IMR-90 (cell line): ENCODE measurements at regions not wholly inside any gene's neighbourhood (a gene's known extent, or its start where the extent isn't known, plus 50 kb on each side); places are given as distances from the start of the nearest gene placed in this dataset.

Experiments
- ATAC-seq: fragments of 200-7000 bp; cut with Tn5 transposase; 2 replicates; pipeline ENCODE4 v1.9.1; 2020; ENCODE audit warnings: low read depth, mild to moderate bottlenecking, moderate library complexity
- BruUV-seq: library from RNA; stranded (reverse); fragments of 400-500 nt; replicated peaks from 2 replicates; lab custom pipeline; 2021; lab: Mats Ljungman, UMichigan
- CTCF ChIA-PET: fragments of 300-600 bp; formaldehyde crosslinking; extraction: SDS; loops from one replicate; lab custom pipeline; 2021; ENCODE audit warnings: antibody characterized with exemption; lab: Yijun Ruan, JAX
- POLR2A ChIA-PET: fragments of 300-600 bp; sonication (Branson Sonifier 250); formaldehyde crosslinking; loops from one replicate; lab custom pipeline; 2022; ENCODE audit warnings: antibody characterized with exemption; ENCODE audit not compliant: unreplicated experiment; lab: Charles Lee
- DNase-seq: peaks from one replicate; pipeline ENCODE4 v3.0.0; 2013
- H2AFZ ChIP-seq: replicated peaks from 2 replicates; pipeline ENCODE3; 2013; ENCODE audit warnings: low read length, mild to moderate bottlenecking; ENCODE audit not compliant: poor library complexity
- H2AK5ac ChIP-seq: 2 replicates; pipeline ENCODE4 v1.6.1; 2013; ENCODE audit warnings: low read depth, low read length, inconsistent platforms
- H2AK9ac ChIP-seq: replicated peaks from 2 replicates; pipeline ENCODE3; 2013; ENCODE audit warnings: mild to moderate bottlenecking, low read depth, low read length, moderate library complexity; ENCODE audit not compliant: poor library complexity
- H2BK120ac ChIP-seq: 2 replicates; pipeline ENCODE4 v1.6.1; 2013; ENCODE audit warnings: low read depth, low read length, inconsistent platforms
- H2BK15ac ChIP-seq: 3 replicates; pipeline ENCODE4 v1.6.1; 2013; ENCODE audit warnings: low read depth, low read length, inconsistent platforms
- H2BK20ac ChIP-seq: 2 replicates; pipeline ENCODE4 v1.6.1; 2013; ENCODE audit warnings: low read depth, mild to moderate bottlenecking, inconsistent platforms, low read length, moderate library complexity
- H2BK5ac ChIP-seq: 2 replicates; pipeline ENCODE4 v1.6.1; 2013; ENCODE audit warnings: mild to moderate bottlenecking, low read depth, low read length, inconsistent platforms; ENCODE audit not compliant: poor library complexity, severe bottlenecking
- H3K14ac ChIP-seq: replicated peaks from 2 replicates; pipeline ENCODE4 v1.6.1; 2013; ENCODE audit warnings: low read depth, low read length, inconsistent platforms
- H3K18ac ChIP-seq: 2 replicates; pipeline ENCODE4 v1.6.1; 2013; ENCODE audit warnings: low read depth, low read length, control low read depth
- H3K23ac ChIP-seq: 2 replicates; pipeline ENCODE4 v1.6.1; 2013; ENCODE audit warnings: low read depth, low read length, inconsistent platforms
- H3K27ac ChIP-seq: 2 replicates; pipeline ENCODE4 v1.5.1; 2013; ENCODE audit warnings: mild to moderate bottlenecking, control low read depth, low read length; ENCODE audit not compliant: insufficient read depth
- H3K27me3 ChIP-seq: 2 replicates; pipeline ENCODE4 v1.6.1; 2013; ENCODE audit warnings: low read length; ENCODE audit not compliant: control insufficient read depth, insufficient read depth
- H3K36me3 ChIP-seq: 2 replicates; pipeline ENCODE4 v1.6.1; 2013; ENCODE audit warnings: low read length, mixed read lengths; ENCODE audit not compliant: control insufficient read depth, insufficient read depth
- H3K4ac ChIP-seq: 2 replicates; pipeline ENCODE4 v1.6.1; 2013; ENCODE audit warnings: low read depth, low read length, inconsistent platforms
- H3K4me1 ChIP-seq: 2 replicates; pipeline ENCODE4 v1.6.1; 2013; ENCODE audit warnings: low read length, mixed read lengths; ENCODE audit not compliant: control insufficient read depth, insufficient read depth
- H3K4me2 ChIP-seq: 2 replicates; pipeline ENCODE4 v1.6.1; 2013; ENCODE audit warnings: low read depth, mild to moderate bottlenecking, control low read depth, low read length, moderate library complexity
- H3K4me3 ChIP-seq: 2 replicates; pipeline ENCODE4 v1.5.1; 2013; ENCODE audit warnings: low read depth, mild to moderate bottlenecking, control low read depth, low read length, moderate library complexity; ENCODE audit not compliant: insufficient read depth
- H3K56ac ChIP-seq: 2 replicates; pipeline ENCODE4 v1.6.1; 2013; ENCODE audit warnings: low read length, inconsistent platforms; ENCODE audit not compliant: insufficient read depth; ENCODE audit errors: extremely low read depth
- H3K79me1 ChIP-seq, 2 experiments: 2 replicates each; pipeline ENCODE4 v1.6.1; 2013; ENCODE audit warnings: low read length in 2 of 2, inconsistent platforms in 1 of 2, low read depth in 1 of 2
- H3K9ac ChIP-seq: 2 replicates; pipeline ENCODE4 v1.6.1; 2013; ENCODE audit warnings: low read depth, low read length, control low read depth
- H3K9me1 ChIP-seq: 2 replicates; pipeline ENCODE4 v1.6.1; 2013; ENCODE audit warnings: low read length, inconsistent platforms; ENCODE audit not compliant: insufficient read depth
- H3K9me3 ChIP-seq: 2 replicates; pipeline ENCODE4 v1.6.1; 2013; ENCODE audit warnings: low read length; ENCODE audit not compliant: control insufficient read depth, insufficient read depth
- H4K20me1 ChIP-seq: 2 replicates; pipeline ENCODE4 v1.6.1; 2013; ENCODE audit warnings: low read length, inconsistent platforms; ENCODE audit not compliant: insufficient read depth
- H4K5ac ChIP-seq: 2 replicates; pipeline ENCODE4 v1.6.1; 2013; ENCODE audit warnings: mild to moderate bottlenecking, low read depth, low read length, control low read depth
- H4K8ac ChIP-seq, 2 experiments: 2 replicates each; pipeline ENCODE4 v1.6.1; 2013; ENCODE audit warnings: low read depth in 2 of 2, low read length in 2 of 2, control low read depth in 1 of 2, inconsistent platforms in 1 of 2
- H4K91ac ChIP-seq: 2 replicates; pipeline ENCODE4 v1.6.1; 2013; ENCODE audit warnings: low read depth, low read length, inconsistent platforms; ENCODE audit not compliant: insufficient read depth
- BHLHE40 ChIP-seq: fragments of 150-350 bp; IDR thresholded peaks from 2 replicates; pipeline ENCODE4 v1.6.1; 2016; ENCODE audit warnings: mild to moderate bottlenecking, low read depth, low read length
- CEBPB ChIP-seq: IDR thresholded peaks from 2 replicates; pipeline ENCODE4 v1.6.1; 2012; ENCODE audit warnings: low read depth, low read length, improper control_type of control experiment
- CHD1 ChIP-seq: IDR thresholded peaks from 2 replicates; pipeline ENCODE4 v1.6.1; 2012; ENCODE audit warnings: low read depth, low read length, improper control_type of control experiment
- FOS ChIP-seq: fragments of 150-350 bp; IDR thresholded peaks from 2 replicates; pipeline ENCODE4 v1.6.1; 2016; ENCODE audit warnings: low read depth, low read length
- MAFK ChIP-seq: IDR thresholded peaks from 2 replicates; pipeline ENCODE4 v1.6.1; 2012; ENCODE audit warnings: low read depth, low read length, improper control_type of control experiment
- MAZ ChIP-seq: IDR thresholded peaks from 2 replicates; pipeline ENCODE4 v1.6.1; 2012; ENCODE audit warnings: low read depth, mild to moderate bottlenecking, low read length, improper control_type of control experiment, moderate library complexity, borderline replicate concordance
- MXI1 ChIP-seq: IDR thresholded peaks from 2 replicates; pipeline ENCODE4 v1.6.1; 2012; ENCODE audit warnings: low read depth, mild to moderate bottlenecking, low read length, moderate library complexity, borderline replicate concordance
- NFE2L2 ChIP-seq: fragments of 150-350 bp; IDR thresholded peaks from 2 replicates; pipeline ENCODE4 v1.6.1; 2016; ENCODE audit warnings: low read depth, mild to moderate bottlenecking, low read length
- POLR2A ChIP-seq: IDR thresholded peaks from 2 replicates; pipeline ENCODE4 v1.6.1; 2012; ENCODE audit warnings: mild to moderate bottlenecking, low read depth, low read length
- RAD21 ChIP-seq: IDR thresholded peaks from 2 replicates; pipeline ENCODE4 v1.6.1; 2012; ENCODE audit warnings: low read length, improper control_type of control experiment
- RCOR1 ChIP-seq: IDR thresholded peaks from 2 replicates; pipeline ENCODE4 v1.6.1; 2012; ENCODE audit warnings: mild to moderate bottlenecking, low read length, improper control_type of control experiment; ENCODE audit not compliant: insufficient replicate concordance
- RFX5 ChIP-seq: IDR thresholded peaks from 2 replicates; pipeline ENCODE4 v1.8.0; 2012; ENCODE audit warnings: low read depth, mild to moderate bottlenecking, low read length, moderate library complexity
- SMC3 ChIP-seq: fragments of 150-350 bp; IDR thresholded peaks from 2 replicates; pipeline ENCODE4 v1.6.1; 2016; ENCODE audit warnings: low read depth, mild to moderate bottlenecking, antibody characterized with exemption, low read length, moderate library complexity
- dilution Hi-C: fragments of 300-500 bp; cut with HindIII; formaldehyde crosslinking; loops from one replicate; pipeline ENCODE4 v1.14.3; 2018; ENCODE audit warnings: low sequenced_read_pairs; ENCODE audit not compliant: unreplicated experiment
- in situ Hi-C: fragments of 300-500 bp; cut with MboI; formaldehyde crosslinking; loops from 3 replicates; pipeline ENCODE4 v1.14.3; 2019; ENCODE audit warnings: low sequenced_read_pairs, inconsistent platforms, mixed read lengths
- intact Hi-C: fragments of 100-400 bp; cut with micrococcal nuclease; formaldehyde crosslinking; loops from 2 replicates; pipeline ENCODE4 v1.10.0; 2022
- TF ChIP-seq, protein P1 (sequence below): conservative IDR thresholded peaks from 2 replicates; pipeline ENCODE4 v1.5.1; 2012; ENCODE audit warnings: mild to moderate bottlenecking, low read depth, low read length, improper control_type of control experiment
- TF ChIP-seq, protein P2 (sequence below): fragments of 150-350 bp; IDR thresholded peaks from 2 replicates; pipeline ENCODE4 v1.6.1; 2017; ENCODE audit warnings: mild to moderate bottlenecking, antibody characterized with exemption, low read length, low read depth
- TF ChIP-seq, protein P3 (sequence below): fragments of 150-350 bp; IDR thresholded peaks from 2 replicates; pipeline ENCODE4 v1.6.1; 2016; ENCODE audit warnings: low read depth, mild to moderate bottlenecking, low read length, moderate library complexity, borderline replicate concordance

DNA sequence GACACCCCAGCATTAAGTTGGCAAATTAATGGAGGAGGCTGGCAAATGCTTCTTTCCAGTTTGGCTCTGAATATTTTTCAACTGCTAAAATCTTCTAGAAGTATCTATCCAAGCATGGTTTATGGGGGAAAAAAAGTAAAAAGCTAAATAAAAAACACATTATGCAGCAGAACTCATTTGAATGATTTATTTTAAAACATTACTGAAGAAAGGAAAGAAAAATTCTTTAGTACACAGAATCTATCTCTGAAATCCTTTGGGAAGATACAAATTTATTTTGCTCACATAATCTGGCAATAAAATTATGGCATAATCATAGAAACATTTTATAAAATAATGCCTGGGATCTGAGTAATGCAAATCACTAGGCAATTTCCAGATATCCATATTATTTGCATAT lies 328.1 kb upstream of the MON1B start:
- DNase-seq (no peak), ATAC-seq (no peak)
- Histone ChIP-seq H3K79me1 (no peaks in the 10 kb centered on the region), H3K36me3 (no peaks in the 10 kb centered on the region), H3K4me3 (no peak overlapping the region), H3K4ac (no peak overlapping the region), H3K4me2 (no peak overlapping the region), H4K91ac (no peak overlapping the region), H3K27ac (no peak overlapping the region), H3K9me1 (no peaks in the 10 kb centered on the region), H3K4me1 (no peaks in the 10 kb centered on the region), H2BK15ac (no peak overlapping the region), H3K23ac (no peak overlapping the region), H2AFZ (no peak overlapping the region), H2BK120ac (no peak overlapping the region), H4K20me1 (no peaks in the 10 kb centered on the region), H2BK5ac (no peak overlapping the region), H2AK5ac (no peak overlapping the region), H3K56ac (no peak overlapping the region), H3K9me3 (0 out of 2 replicates have a peak, but pooled peaks cover under 1% of the 10 kb centered on the region), H3K14ac (no peak overlapping the region), H2AK9ac (no peak overlapping the region), H2BK20ac (no peak overlapping the region), H3K27me3 (no peaks in the 10 kb centered on the region), H4K8ac (no peak overlapping the region), H3K18ac (no peak overlapping the region), H4K5ac (no peak overlapping the region), H3K9ac (no peak overlapping the region)
- intact Hi-C loops (no loop called here), dilution Hi-C loops (no loop called here), in situ Hi-C loops (no loop called here)
- no TSS peak for BruUV-seq
- POLR2A ChIA-PET: no interaction called here
- TF ChIP-seq FOS (no peak), RCOR1 (no peak), NFE2L2 (no peak), MAZ (no peak), RFX5 (no peak), MXI1 (no peak), SMC3 (no peak), POLR2A (no peak), CEBPB (no peak), RAD21 (no peak), CHD1 (no peak), BHLHE40 (no peak), MAFK (no peak)
- TF ChIP-seq, protein P1, sequence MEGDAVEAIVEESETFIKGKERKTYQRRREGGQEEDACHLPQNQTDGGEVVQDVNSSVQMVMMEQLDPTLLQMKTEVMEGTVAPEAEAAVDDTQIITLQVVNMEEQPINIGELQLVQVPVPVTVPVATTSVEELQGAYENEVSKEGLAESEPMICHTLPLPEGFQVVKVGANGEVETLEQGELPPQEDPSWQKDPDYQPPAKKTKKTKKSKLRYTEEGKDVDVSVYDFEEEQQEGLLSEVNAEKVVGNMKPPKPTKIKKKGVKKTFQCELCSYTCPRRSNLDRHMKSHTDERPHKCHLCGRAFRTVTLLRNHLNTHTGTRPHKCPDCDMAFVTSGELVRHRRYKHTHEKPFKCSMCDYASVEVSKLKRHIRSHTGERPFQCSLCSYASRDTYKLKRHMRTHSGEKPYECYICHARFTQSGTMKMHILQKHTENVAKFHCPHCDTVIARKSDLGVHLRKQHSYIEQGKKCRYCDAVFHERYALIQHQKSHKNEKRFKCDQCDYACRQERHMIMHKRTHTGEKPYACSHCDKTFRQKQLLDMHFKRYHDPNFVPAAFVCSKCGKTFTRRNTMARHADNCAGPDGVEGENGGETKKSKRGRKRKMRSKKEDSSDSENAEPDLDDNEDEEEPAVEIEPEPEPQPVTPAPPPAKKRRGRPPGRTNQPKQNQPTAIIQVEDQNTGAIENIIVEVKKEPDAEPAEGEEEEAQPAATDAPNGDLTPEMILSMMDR: no peak
- TF ChIP-seq, protein P2, sequence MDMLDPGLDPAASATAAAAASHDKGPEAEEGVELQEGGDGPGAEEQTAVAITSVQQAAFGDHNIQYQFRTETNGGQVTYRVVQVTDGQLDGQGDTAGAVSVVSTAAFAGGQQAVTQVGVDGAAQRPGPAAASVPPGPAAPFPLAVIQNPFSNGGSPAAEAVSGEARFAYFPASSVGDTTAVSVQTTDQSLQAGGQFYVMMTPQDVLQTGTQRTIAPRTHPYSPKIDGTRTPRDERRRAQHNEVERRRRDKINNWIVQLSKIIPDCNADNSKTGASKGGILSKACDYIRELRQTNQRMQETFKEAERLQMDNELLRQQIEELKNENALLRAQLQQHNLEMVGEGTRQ: no peak
- TF ChIP-seq, protein P3, sequence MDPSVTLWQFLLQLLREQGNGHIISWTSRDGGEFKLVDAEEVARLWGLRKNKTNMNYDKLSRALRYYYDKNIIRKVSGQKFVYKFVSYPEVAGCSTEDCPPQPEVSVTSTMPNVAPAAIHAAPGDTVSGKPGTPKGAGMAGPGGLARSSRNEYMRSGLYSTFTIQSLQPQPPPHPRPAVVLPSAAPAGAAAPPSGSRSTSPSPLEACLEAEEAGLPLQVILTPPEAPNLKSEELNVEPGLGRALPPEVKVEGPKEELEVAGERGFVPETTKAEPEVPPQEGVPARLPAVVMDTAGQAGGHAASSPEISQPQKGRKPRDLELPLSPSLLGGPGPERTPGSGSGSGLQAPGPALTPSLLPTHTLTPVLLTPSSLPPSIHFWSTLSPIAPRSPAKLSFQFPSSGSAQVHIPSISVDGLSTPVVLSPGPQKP: no peak
- CTCF ChIA-PET: no interaction called here
